C4-2B (cell line): ENCODE measurements at regions not wholly inside any gene's neighbourhood (a gene's known extent, or its start where the extent isn't known, plus 50 kb on each side); places are given as distances from the start of the nearest gene placed in this dataset.

Source experiments
- ZFX ChIP-seq: fragments of 450-650 bp; IDR thresholded peaks from 2 replicates; pipeline ENCODE4 v1.6.1; 2017
- TF ChIP-seq, protein P1 (sequence below): fragments of 450-650 bp; conservative IDR thresholded peaks from 2 replicates; pipeline ENCODE4 v1.5.1; 2017; ENCODE audit warnings: mild to moderate bottlenecking

DNA sequence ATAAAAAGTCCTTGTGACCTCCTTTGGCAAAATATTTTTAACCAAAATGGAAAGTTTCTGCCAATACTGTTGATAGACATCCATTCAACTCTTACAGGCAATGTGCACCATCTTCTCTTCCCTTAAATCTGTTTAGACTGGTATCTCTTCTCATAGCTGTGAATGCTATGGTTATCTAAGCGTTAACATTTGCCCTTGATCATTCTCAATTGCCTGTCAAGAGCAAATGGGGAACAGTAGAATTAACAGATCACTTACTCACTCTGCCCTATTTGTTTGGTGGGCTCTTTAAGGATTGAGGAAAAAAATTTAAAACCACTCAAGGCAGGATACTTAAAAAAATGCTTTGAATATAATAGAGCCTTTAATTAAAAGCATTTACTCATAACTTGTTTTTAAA, 808.4 kb downstream of the NXPH1 start:
- TF ChIP-seq, protein P1, sequence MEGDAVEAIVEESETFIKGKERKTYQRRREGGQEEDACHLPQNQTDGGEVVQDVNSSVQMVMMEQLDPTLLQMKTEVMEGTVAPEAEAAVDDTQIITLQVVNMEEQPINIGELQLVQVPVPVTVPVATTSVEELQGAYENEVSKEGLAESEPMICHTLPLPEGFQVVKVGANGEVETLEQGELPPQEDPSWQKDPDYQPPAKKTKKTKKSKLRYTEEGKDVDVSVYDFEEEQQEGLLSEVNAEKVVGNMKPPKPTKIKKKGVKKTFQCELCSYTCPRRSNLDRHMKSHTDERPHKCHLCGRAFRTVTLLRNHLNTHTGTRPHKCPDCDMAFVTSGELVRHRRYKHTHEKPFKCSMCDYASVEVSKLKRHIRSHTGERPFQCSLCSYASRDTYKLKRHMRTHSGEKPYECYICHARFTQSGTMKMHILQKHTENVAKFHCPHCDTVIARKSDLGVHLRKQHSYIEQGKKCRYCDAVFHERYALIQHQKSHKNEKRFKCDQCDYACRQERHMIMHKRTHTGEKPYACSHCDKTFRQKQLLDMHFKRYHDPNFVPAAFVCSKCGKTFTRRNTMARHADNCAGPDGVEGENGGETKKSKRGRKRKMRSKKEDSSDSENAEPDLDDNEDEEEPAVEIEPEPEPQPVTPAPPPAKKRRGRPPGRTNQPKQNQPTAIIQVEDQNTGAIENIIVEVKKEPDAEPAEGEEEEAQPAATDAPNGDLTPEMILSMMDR = no peak
- TF ChIP-seq ZFX = no peak
